NCI-H526 treated with DMSO at 0.1 percent for 48 hours (cell line): ENCODE measurements at regions not wholly inside any gene's neighbourhood (a gene's known extent, or its start where the extent isn't known, plus 50 kb on each side); places are given as distances from the start of the nearest gene placed in this dataset.
A peak's percentile ranks its signal among the peaks of the same experiment; 100 is the strongest.
"Not testable (repeated sequence)": the region's sequence is repeated elsewhere in the genome, so short reads cannot be mapped to it uniquely, and the experiment has no call there.

Experiments used
- DNase-seq: peaks from one replicate; lab custom pipeline; 2025; lab: John Stamatoyannopoulos, UW

- no peak for DNase-seq
These were observed 51.2 kb upstream of the PRR23C start for GRCh38 chr3:139095803-139096466.

GRCh38 chr3:139096670-139097069 is 52.0 kb upstream of the PRR23C start:
- no peak for DNase-seq

GRCh38 chr3:139098391-139098790 is 53.7 kb upstream of the PRR23C start:
- no peak for DNase-seq

- DNase-seq, result no peak
These were observed 55.5 kb upstream of the PRR23C start for GRCh38 chr3:139099968-139100817.

- DNase-seq, result no peak
These were observed 56.1 kb upstream of the PRR23C start for GRCh38 chr3:139100821-139101220.

- DNase-seq, result no peak
These were observed 56.7 kb upstream of the PRR23C start for GRCh38 chr3:139101396-139101795.

DNA sequence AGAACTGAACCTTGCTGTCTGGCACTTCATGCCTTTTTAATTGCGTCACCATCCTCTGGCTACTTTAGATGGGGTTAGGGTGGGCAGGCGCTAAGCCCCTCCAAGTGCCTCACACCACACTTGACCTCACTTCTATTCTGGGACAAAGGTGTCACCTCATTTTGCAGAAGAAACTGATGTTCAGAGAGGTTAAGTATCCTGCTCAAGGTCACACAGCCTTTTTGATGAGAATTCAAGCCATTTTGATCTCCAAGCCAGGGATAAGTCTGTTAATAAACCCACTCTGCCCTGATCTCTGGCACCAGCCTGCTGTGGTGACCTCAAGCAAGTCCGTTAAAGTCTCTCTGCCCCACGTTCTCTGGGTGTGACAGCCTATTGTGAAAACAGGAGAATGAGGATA is 58.8 kb upstream of the PRR23C start:
- DNase-seq, result no peak

DNA sequence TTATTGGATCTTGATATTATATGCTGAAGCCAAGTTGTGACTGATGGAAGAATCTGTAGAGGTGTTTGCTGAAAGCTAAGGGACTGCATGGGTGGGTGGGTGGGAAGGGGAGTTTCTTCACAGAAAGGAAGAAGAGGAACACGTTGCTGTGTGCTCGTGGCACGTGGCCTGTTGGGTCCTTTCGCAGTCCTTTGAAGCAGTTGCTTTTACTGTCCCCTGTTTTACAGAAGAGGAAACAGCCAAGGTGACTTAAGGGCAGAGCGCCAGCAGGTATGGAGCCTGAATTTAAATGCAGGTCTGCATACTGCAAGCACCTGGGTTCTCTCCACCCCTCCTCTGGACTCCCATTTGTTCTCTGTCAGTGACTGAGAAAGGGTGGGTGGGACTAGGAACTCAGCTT is 59.4 kb upstream of the PRR23C start:
- no peak for DNase-seq

DNA sequence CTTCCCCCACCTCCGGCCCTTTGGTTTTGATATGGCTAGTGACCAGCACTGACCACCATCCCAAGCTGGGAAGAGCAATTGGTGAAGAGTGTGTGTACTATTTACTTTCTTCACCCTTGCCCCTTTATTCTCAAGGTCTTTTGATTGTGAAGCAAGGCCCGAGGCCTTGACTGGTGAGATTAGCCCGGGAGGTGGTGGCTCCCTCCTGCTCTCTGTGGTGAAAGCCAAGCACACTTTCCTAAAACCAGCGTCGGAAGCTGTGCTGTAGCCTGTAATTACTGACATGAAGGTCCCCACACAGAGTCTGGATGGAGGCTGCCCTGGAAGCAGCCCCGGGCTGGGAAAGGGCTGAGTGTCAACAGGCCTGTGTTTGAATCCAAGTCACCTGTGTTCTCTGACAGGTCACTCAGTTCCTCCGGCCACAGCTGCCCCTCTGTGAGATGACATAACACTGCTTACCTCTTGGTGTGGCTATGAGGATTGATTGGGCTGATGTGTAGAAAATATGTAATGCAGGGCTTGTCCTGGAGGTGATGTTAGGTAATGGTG is 60.5 kb upstream of the PRR23C start:
- no peak for DNase-seq

DNA sequence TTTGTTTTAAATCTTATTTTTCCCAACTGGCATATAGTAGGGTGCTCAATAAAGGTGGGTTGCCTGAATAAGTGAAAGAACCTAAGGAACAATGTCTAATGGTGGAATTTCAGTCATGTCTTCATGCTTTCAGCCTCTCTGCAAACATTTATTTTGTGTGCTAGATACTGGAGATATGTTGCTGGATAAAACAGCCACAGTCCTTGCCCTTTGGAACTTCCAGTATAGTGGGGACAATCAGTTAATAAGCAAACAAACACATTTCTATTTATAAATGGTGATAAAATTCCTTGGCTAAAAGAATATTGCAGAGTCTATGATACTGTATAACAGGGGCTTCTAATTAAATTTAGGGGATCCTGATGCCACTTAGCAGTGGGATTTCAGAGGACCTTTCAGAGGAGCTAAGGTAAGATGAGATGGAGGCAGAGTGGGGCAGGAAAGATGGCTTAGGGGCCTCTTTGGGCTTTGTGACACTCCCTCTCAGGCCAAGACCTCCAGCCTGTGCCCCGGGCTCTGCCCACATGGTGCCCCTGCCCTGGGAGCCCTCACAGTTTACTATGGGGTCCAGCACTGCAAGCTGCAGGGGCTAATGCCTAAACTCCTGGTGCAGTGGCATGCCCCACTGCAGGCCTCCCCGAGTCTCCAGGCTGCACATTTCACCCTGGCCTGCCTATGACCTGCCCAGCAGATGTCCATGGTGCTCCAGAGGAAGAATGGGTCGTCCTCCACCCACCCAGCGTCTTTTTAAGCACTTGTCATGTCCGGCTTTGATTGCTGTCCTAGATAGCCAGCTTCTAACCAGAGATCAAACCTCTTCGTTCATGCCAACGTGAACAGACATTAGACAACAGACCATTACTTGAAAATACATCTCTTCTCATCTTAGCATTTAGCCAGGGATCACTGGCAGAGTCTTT is 61.6 kb upstream of the PRR23C start:
- DNase-seq, result no peak

DNA sequence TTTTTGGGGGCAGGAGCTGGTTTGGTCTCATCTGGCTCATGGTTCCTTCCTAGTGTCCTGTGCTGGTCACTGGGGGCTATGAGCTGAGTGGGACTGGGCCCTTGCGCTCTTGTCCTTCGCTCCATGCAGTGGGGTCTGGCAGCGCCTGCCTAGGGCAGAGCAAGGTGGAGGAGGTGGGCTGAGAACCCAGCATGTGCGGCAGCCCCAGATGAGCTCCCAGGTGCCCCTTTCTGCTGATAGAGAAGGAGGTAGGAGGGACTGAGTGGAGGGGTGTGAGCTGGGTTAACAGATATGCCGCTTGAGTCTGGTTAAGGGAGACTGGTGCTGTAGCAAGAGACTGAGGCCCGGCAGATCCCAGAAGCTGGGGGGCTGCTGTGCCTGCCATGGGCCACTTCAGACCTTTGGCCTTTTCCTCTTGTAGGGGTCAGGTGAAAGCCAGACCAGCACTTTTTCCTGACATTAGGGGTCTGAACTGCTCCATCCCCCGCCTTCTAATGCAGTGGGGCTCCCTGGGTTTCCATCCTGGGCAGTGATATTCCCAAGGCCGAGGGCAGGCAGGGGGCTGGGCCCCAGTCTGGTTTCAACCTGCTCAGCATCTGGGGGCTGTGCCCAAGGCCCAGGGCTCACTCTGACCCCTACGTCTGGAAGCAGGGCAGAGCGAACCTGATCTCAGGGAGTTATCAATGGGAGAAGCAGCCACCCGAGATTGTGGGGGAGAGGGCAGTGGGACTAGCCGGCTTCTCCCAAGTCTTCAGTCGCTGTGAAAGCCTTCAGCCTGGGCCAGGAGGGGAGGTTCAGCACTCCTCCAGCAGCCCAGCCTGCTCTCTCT is 62.9 kb upstream of the PRR23C start:
- DNase-seq, result no peak

DNA sequence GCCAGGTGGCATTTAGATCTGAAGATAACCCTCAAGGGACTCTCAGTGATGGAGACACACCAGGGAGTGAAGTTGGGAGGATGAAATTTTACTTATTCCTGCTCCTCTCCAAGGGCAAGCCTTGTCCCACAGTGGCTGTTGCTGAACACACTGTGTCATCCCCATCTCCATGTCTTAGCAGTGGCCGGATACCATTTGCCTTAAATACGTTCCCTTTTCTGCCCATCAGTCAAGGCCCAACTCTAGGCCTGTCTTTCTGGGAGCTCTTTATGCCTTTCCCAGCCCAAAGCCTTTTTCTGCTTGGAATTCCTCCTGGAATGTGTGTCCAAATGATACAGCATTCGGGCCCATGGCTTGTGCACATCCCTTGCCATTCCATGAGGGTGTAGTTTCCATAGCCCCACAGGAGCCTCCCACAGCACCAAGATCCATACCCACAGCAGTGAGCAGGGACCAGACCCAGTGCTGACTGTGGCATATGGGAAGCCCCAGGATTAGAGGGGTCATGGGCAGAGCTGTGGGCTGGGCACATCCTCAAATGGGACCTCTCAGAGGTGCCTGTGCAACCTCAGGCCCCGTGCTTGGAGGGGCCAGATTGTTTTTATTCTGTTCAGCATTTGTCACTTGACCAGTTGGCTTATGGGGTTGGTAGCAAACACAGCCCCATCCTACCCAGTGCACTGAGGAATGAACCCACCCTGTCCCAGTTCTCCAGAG is 63.7 kb upstream of the PRR23C start:
- DNase-seq, result no peak

GRCh38 chr3:139109271-139109670 is 64.6 kb upstream of the PRR23C start:
- no peak for DNase-seq

- no peak for DNase-seq
These were observed 65.6 kb upstream of the PRR23C start for GRCh38 chr3:139110072-139110830.

- DNase-seq, result not testable (repeated sequence)
These were observed 66.2 kb upstream of the PRR23C start for GRCh38 chr3:139110929-139111328.

GRCh38 chr3:139111392-139112229 is 66.9 kb upstream of the PRR23C start:
- peak; percentile 46 for DNase-seq

- peak; percentile 46 for DNase-seq
These were observed 67.5 kb upstream of the PRR23C start for GRCh38 chr3:139112230-139112558.

GRCh38 chr3:139113231-139113992 is 68.7 kb upstream of the PRR23C start:
- peak; percentile 19 for DNase-seq
